ENCODE measurements at regions not wholly inside any gene's neighbourhood (a gene's known extent, or its start where the extent isn't known, plus 50 kb on each side); places are given as distances from the start of the nearest gene placed in this dataset.
"Not testable (repeated sequence)": the region's sequence is repeated elsewhere in the genome, so short reads cannot be mapped to it uniquely, and the experiment has no call there.

DNA sequence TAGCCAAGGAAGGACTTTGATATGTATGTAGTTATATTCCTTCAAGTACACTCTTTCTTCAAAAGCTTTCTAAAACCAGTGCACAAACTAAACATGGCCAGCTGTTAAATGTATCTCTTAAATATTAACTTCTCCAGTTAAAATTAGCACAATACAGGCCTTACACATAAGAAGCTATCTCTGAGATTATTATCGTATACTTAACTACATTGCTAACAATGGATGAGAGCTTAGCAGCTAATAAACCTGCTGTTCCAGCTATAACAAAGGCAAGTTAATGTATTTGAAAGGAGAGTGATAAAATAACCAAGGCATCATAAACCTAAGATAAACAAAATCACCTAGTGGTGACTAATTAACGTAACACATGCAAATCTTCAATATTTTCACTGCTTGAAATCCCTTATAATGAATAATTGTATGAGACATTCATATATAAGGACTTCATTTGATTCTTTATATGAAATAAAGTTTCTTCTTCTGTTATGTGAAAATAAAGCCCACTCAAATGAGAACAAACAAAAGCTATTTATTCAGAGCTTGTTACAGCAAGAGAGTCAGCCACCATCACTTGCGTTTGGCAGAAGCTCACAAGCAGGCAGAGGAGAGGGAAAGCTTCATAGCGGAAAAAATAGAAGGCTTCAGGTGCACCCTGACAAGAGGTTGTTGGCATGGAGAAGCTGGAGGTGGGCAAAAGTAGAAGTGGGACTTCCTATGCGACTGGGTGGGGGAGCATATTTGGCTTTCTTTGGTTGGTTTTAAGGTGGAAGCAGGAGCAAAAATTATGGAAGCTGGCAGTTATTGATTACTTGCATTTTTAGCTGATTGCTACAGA is 274.1 kb upstream of the CHRM3 start:
- DNase-seq (ENCODE audit: low spot score), result no peak

DNA sequence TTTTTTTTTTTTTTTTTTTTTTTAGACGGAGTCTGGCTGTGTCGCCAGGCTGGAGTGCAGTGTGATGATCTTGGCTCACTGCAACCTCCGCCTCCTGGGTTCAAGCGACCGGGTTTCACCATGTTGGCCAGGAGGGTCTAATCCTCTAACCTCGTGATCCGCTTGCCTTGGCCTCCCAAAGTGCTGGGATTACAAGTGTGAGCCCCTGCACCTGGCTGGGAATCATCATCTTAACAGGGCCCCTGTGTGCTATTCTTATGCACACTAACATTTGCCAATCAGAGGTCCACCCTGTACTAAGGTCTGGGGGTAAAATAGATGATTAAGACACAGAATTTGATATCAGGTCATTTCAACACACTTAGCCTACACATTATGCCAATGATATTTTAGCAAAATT is 278.7 kb upstream of the CHRM3 start:
- no peak for DNase-seq (ENCODE audit: low spot score)

DNA sequence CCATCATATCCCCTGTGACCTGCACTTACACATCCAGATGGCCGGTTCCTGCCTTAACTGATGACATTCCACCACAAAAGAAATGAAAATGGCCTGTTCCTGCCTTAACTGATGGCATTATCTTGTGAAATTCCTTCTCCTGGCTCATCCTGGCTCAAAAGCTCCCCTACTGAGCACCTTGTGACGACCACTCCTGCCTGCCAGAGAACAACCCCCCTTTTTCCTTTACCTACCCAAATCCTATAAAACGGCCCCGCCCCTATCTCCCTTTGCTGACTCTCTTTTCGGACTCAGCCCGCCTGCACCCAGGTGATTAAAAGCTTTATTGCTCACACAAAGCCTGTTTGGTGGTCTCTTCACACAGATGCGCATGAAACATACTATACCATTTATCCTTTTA is 279.7 kb upstream of the CHRM3 start:
- not testable (repeated sequence) for DNase-seq (ENCODE audit: low spot score)

DNA sequence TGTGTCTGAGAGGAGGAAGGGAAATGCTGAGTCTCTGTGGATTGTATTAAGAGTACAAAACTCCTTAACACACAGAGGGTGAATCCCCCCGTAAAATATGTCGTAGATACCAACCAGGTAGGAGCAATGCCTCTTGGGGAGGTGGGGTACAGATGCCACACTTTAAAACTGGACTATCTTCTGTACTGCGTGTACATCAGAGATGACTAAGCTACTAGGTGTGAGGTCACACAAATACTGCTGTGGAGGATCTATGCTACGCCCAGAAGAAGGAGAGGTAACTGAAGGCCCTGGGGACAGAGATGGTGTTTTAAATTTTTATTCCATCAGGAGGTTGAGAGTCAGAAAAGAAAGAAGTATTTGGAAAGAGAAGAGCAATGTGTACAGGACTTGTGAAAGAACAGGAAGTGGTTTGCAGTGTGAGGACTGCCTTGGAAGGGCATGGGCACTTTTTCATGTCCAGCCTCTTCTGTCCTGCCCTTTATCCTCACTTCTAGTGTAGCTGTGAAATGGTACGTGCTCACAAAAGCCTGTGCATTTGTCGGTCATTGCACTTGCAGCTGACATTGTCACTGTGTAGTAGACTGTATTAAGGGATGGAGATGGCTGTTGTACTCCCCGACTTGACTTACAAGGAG is 287.8 kb upstream of the CHRM3 start:
- no peak for DNase-seq (ENCODE audit: low spot score)

DNA sequence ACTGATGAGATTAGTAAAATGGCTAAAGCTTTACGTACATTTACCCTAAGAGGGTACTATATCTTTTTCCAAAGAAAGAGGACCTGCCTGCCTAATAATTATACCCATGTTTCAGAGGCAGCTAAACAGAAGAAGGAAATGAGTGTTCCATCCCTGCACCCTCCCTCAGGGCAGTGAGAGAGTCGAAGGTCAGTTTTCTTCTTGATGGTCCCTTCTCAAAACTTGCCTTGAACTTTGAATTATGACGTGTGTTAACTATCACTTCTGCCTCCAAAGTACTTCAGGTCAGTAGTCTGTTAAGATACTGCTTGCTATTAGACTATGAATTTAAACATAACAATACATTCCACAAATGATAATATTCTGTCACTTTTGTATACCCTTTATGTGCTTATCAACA is 294.8 kb upstream of the CHRM3 start:
- DNase-seq (ENCODE audit: low spot score), result no peak

DNA sequence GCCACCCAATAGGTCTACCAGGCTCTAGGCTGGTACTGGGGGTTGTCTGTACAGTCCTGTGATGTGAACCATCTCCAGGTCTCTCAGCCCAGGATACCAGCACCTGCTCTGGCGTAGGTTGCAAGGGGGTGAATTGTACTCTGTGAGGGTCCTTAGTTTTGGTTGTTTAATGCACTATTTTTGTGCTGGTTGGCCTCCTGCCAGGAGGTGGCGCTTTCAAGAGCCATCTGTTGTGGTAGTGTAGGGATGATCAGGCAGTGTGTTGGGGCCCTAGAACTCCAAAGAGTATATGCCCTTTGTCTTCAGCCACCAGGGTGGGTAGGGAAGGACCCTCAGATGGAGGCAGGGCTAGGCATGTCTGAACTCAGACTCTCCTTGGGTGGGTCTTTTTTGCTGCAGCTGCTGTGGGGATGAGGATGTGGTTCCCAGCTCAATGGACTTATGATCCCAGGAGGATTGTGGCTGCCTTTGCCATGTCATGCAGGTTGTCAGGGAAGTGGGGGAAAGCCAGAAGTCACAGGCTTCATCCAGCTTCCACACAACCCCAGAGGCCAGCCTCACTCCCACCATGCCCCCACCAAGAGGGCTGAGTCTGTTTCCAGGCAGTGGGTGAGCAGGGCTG is 301.8 kb upstream of the CHRM3 start:
- no peak for DNase-seq (ENCODE audit: low spot score)

DNA sequence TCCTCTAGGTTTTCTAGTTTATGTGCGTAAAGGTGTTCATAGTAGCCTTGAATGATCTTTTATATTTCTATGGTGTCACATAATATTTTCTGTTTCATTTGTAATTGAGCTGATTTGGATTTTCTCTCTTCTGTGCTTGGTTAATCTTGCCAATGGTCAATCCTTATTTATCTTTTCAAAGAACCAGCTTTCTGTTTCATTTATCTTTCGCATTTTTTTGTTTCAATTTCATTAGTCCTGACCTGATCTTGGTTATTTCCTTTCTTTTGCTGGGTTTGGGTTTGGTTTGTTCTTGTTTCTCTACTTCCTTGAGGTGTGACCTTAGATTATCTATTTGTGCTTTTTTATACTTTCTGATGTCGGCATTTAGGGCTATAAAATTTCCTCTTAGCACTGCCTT is 304.4 kb upstream of the CHRM3 start:
- not testable (repeated sequence) for DNase-seq (ENCODE audit: low spot score)

DNA sequence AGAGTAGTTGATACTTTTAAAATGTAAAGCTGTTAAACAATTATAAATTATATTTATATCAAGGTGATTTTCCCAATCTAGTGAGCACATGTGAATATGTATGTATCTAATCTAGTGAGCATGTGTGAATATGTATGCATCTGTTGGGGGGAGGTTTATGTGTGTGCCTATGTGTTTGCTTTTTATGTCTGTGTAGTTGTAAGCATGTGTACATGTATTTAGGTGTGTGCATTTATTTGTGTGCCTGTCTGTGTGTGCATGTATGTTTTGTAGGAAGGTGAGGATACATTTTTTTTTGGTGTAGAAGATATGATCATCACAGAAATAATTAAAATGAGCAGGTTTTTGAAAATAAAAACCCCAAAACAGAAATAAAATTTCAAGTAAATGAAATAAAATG is 318.9 kb upstream of the CHRM3 start:
- DNase-seq (ENCODE audit: low spot score), result no peak

DNA sequence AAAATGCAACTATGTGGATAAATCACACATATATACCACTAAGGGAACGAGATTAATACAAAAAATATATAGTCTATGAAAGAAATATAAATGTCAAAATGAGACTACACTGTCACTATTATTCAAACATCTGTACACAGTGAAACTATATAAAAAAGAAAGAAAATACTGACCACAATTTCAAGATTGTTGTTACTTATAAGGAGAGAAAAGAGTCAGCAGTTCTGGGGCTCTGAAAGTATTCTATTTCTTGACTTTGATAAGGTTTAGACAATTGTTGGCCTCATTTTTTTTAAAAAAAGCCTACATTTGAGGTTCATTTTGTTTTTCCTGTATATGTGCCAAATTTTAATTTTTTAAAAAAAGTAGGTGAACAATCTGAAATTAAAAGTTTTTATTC is 319.3 kb upstream of the CHRM3 start:
- DNase-seq (ENCODE audit: low spot score), result no peak

DNA sequence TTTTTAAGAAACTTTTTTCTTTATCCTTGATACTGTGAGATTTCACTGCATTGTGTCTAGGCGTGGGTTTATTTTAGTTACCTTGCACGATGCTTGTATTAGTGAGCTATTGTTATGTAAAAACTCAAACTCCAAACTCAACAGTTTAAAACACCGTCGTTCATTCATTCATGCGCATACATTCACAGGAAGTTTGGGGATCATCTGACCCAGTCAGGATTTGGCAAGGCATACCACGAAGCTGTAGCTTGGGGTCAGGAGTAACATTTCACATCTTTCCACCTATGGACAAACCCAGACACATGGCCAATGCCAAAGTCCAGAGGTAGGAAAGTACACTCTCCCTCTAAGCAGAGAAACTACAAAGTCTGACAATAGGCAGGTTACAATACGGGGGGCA is 324.6 kb upstream of the CHRM3 start:
- no peak for DNase-seq (ENCODE audit: low spot score)

DNA sequence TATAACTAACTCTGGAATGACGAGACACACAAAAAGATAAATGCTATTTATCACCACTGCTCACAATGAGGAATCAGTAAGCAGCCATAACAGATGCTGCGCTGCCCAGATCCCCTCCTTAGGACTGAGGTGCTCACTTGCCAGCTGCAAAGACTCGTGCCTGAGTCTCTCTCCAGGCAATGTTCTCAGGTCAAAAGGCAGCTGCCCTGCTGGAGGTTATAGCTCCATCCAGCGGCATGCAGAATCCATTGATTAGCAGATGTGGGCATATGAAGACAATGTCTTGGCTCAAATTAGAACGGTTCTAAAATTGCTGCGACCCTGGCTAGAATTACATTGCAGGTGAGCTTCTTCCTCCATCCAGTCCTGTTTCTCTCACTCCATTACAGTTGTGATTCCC is 328.2 kb upstream of the CHRM3 start:
- no peak for DNase-seq (ENCODE audit: low spot score)

DNA sequence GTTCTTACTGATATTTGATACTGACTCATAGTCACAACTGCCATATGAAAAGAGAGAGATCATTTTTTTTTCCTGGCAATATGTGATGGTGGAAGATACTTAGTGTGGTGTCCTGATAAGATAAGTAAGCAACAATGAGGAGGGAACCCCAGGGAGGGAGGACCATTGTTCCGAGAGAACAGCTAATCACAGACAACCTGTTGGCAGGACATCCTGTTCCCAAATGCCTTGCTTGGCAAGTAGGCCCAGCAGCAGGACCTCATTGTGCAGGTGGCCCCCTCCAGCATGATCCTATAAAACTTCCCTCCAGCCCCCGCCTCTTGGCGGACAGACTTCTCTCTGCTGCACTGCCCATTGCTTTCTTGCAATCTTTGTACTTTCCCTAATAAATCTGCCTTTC is 329.4 kb upstream of the CHRM3 start:
- DNase-seq (ENCODE audit: low spot score), result no peak

DNA sequence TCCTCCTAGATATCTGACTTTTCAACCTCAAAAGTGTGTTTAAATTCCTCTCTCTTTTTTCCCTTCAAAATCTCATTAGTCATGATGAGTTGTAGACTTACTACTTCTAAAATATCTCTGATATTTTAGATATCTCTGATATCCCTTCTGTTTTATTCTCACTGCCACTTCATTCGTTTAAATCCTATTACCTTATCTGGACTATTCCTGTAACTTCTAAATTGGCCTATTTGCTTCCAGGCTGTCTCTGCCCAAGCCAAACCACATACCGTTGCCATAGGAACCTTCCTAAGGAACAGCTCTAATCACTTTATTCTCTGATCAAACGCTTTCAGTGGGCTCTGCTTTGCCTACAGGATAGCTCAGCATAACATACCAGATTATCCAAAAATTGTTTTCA is 333.1 kb upstream of the CHRM3 start:
- no peak for DNase-seq (ENCODE audit: low spot score)

DNA sequence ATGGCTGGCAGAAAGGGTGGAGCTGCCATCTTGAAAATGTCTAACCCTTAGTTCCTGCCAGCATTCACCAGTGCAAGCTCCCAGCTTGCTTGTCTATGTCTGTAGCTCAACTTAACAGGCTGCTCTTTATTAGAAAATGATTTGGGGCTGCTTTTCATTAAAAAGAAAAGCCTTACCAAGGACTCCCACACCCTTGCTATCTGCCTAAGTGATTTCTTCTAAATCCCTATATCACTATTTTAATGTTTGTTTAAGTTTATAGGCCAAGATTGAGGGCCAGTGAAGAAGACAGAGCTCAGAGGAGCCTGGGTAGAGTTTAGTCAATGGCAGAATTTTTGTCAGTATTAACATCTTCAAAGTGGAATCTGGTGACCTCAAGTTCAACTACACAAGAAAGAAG is 336.8 kb upstream of the CHRM3 start:
- DNase-seq (ENCODE audit: low spot score), result no peak

DNA sequence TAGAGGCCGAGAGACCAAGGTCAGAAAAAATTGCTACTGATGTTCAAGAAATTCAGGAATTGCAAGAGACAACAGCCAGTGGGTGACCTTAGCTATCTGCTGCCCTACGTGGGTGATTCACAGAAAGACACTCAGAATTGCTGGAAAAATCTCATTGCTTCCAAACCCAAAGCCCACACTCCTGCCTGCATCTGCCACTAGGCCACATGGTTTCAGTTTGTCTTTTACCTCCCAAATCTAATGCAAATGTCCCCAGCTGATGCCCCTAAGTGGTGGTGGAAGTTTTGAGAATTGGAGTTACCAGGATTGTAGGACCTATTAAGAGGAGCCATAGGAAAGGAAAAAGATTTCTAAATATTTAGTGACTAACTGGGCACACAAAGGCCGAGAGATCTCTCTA is 341.5 kb upstream of the CHRM3 start:
- no peak for DNase-seq (ENCODE audit: low spot score)

DNA sequence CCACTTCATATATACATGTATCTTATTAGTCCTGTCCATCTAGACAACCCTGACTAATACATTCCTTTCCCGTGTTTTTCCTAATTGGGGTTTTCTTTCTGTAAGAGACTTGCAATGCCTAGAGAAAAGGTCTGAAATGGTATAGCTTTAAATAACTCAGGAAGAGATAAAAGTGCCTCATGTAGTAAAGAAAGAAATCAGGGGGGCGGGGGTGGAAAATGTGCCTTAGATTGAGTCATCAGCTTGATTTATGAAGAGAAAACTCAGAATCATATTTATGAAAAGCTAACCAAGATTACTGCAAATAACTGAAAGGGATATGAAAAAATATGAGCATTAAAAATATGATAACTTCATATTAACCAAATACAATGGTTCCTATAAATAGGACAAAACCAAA is 345.8 kb upstream of the CHRM3 start:
- DNase-seq (ENCODE audit: low spot score), result no peak

DNA sequence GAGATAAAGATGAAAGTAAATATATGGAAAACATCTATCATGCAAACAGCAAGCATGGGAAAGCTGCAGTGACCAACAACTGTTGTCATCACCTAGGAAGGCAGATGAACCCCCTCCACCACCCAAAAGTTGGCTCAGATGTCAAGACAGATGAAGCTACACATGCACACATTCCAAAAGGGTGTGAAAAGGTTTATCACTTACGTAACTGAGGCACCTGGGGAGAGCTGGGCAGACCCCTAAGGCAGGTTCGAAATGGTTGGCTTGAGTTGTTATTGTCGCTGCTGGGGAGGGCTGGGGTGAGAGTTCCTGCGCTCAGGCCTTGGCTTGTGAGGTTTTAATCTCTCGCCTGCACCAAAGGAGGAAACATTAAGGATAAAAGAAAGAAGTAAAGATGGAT is 355.1 kb upstream of the CHRM3 start:
- DNase-seq (ENCODE audit: low spot score), result no peak

DNA sequence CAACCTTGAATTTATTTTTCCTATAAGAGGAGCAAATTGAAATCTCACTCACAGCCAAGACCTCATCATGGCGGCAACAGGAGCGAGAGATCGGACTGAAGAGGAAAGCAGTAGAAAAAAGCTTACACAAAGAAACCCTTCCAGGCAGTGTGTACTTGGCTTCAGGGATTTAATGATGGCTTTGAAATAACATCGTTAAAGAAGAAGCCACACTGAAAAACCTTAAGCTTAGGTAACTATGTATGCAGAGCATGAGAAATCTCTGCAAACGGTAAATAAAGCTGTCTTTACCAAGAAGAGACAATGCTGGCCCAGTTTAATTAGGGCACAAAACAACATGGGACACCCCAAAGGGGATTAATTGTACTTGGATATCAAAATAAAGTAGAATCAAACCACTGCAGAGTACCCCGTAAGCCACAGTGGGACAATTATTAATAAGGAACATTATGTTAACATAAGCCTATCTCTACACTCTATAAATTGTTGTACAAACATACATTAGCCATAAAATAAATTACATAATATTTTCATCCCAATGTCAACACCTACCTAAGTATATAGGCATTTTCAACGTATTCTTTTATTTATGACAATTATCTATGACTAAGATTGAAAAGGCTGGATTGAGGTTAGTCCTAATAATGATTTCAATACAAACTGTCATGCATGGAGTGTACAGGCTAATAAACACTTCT is 360.2 kb upstream of the CHRM3 start:
- no peak for DNase-seq (ENCODE audit: low spot score)

DNA sequence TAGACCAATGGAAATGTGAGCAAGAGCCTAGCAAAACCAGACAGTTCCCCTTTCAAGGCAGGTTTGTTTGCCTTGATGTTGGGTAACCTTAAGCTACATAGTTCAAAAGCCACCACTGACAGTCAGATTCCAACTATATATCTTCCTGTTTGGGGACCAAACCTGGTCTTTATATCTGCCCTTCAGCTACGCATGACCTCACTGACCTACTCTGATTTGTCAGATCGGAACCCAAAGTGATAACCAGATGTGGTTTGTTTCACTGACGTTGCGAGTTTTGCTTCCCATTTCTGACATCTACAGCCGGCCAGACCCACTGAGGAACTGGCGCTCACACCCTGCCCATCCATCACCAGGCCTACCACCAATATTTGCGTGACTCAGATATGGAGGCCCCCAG is 361.1 kb upstream of the CHRM3 start:
- DNase-seq (ENCODE audit: low spot score), result no peak

DNA sequence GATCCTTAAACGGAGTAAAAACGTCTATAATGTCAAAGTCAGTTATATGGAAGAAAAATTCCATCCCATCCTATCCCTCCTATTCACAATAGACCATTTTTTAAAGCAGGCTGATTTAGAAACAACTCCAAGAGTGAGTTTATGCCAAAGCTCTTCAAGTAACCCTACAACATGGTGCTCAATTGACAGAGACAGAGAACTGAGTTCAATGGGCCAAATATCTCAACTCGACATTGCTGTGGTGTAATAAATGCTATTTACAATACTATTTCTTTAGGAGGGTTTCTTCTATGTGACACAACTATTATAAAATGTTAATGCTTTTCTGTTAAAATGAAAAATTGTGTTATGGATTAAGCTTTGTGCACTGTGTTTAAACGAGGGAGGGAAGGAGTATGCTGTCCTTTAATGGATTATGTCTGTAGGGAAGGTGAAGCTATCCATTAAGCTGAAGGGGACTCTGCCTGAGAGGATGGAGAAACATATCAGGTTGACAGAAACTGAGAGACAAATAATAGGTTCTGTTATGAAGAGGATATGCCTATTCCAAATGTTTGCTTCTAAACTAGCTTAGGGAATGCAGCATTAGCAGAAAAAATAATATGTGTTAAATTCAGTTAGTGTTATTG is 362.5 kb upstream of the CHRM3 start:
- no peak for DNase-seq (ENCODE audit: low spot score)

DNA sequence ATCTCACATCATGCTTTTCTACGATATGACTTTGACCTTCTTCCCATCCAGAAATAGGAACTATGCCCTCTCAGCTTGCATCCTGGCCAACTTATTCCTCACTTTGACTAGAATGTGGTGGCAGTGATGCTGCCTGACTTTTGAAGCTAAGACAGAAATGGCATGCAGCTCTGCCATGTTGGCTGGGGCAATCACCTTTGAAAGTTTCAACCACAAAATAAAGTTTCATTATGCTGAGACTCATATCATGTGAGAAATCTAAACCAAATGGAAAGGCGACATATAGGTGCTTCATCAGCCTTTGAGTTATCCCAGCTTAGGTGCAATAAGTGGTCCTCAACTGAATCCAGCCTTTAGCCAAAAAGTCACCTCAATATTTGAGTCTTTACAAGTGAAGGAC is 370.0 kb upstream of the CHRM3 start:
- no peak for DNase-seq (ENCODE audit: low spot score)

DNA sequence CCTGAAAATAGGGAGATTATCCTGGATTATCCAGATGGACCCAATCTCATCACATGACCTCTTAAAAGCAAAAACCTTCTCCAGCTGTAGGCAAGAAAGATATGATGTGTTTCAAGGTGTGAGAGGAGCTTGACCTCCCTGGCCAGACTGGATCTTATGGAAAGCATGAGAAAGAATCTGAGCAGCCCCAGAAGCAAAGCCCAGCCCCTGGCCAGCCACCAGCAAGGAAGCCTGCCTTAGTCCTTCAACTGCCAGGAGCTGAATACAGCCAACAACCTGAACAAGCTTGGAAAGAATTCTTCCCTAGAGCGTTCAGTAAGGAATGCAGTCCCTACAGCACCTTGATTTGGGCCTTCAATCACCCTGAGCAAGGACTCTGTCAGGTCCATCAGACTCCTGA is 375.0 kb upstream of the CHRM3 start:
- DNase-seq (ENCODE audit: low spot score), result no peak

Data from LoVo (cell line).